LoVo (cell line): ENCODE measurements at regions not wholly inside any gene's neighbourhood (a gene's known extent, or its start where the extent isn't known, plus 50 kb on each side); places are given as distances from the start of the nearest gene placed in this dataset.

Experiments used
- DNase-seq: peaks from one replicate; pipeline ENCODE4 v3.0.0-alpha.2; 2016; ENCODE audit warnings: low spot score

DNA sequence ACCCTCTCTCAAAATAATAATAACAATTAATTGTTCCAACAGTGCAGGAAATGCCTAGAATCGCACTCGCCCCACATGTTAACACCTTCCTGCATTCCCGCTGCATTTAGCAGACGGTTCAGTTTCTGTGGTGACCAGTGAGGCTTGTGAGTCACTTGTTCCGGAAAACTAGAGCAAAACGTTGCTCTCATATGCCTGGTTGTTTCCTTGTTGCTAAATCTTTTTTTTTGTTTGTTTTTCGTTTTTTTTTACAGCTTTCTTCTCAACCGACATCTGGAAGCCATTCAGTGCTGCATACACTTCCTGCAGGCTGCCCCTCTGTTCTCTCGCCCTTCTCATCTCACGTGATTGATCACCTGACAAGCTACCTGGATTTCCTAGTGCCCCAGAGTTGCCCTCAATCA, 56.9 kb upstream of the TMPRSS2 start:
- peak; percentile 51 for DNase-seq

DNA sequence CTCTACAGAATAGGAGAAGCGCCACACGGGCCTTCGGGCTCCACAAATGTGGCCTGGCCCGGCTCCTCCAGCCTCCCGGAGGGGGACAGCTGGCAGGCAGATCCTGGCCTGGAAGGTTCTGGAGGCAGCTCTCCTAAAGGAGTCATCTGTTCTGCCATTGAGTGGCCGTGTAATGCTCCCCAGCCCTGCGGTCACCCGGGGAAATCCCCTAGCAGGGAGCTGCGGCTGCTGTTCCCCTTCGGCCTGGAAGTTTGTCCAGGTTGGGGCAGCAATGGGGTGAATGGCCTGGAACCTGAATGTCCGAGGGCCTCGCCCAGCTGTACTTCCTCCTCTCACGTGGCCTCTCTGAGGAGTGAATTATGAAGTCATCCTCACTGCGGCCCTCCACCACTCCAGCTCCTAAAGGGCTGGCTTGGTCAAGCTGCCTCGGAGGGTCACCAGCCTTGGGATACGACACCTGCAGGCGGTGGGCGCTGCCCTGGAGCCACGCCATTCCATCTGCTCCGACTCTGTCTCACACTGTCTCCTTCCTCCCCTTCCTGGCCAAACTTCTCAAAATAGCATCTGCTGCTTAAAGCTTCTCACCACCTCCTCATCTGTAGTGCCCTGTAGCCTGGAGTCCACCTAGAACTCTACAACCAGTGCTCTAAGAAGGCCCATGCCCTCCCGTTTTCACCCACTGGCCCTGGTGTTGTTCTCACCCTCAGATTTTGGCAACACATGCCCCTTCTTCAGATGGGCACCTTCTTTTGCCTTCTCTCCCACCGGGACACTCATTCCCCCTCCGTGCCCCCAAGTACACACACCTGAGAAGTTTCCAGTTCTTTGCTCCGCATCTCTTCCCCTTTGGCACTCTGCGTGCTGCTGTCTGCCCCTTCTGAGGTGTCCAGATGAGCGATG, 54.4 kb upstream of the TMPRSS2 start:
- no peak for DNase-seq

DNA sequence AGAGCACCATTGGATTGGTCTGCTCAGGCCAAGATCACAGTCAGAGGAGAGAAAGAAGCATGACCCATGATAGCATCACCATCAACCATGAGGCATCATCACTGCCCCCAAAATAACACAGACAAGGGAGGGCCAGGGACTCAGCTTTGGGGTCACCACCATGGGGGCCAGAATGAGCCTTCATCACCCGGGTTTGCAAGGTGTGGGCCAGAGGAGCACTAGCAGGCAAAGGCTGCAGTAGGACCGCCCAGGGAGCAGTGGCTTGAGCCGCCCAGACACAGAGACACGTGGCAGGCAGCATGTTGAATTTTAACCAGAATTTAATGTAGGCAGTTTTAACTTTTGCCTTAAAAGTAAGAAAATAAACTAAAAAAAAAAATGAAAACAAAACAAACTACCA, 53.7 kb upstream of the TMPRSS2 start:
- no peak for DNase-seq

DNA sequence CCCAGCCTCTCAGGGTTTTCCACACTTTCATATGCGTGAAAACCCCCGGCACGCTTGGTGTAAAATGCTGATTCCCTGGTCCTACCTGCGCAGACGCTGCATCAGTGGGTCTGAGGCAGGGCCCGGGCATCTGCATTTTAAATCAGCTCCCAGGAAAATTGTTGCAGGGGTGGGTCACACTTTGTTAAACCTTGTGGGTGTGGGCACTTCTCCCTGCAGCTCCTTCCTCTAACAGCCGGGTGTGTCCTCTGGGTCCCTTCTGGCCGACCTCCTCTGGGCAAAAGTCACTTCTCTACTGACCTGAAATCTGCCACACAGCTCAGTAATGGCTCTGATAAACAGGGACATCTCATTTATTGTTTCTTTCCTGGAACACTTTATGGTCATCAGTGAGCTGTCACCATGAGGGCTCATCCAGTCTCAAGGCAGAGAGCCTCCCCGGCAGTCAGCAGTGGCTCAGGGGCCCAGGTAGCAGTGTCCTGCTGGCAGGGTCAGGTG, 52.8 kb upstream of the TMPRSS2 start:
- DNase-seq = peak; percentile 33

DNA sequence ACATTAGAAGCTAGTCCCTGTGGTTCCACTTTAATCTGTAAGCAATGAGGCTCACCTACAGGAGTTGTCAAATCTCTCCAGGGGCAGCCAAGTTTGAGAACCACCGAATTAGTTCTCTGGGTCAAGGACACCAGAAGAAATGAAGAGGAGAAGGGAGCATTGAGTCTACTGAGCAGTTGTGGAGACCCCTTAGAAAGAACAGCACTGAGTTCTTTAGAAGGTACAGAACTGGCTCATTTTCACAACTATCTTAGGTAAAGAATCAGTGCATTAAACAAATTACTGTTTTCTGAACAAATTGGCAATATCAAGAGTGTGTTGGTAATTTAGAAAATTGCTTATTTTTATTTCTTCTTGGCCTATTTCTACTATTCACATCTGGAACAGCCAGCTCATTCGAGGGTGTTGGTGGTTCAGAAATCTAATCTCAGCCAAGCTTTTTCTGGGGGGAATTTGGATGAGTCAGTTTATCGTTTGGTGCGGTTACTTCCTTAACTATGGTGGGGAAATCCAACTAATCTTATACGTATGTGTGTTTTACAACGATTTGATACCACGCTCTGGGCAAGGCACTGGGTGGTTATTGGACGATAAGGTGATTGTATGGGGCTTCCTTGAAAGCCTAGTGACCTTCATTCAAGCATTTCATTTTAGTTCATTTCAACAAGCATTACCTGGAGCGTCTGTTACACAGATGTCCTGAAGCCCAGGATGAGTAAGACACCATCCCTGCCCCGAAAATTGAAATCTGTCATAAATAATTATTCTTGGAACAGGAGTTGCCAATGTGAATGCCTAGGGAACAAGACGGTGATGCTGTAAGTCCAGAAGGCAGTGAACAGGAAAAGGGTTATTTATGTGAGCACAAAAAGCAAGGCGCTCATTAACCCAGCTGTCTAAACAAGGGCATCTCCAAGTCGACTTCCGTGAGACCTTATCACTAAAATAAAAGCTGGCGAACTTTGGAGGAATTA, 52.0 kb upstream of the TMPRSS2 start:
- peak; percentile 31 for DNase-seq

DNA sequence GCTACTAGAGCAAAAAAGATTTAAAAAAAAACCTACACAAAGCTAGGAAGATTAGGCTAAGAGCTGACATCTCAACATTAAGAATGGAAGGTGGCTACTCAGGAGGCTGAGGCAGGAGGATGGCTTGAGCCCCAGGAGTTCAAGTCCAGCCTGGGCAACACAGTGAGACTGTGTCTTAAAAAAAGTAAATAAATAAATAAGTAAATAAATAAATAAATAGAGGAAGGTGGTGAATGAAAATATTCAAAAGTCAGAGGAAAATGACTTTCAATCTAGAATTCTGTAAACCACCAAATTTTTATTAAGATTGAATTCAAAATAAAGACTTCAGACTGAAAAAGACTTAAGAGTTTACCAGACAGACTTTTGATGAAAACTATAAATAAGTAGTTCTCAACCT, 50.9 kb upstream of the TMPRSS2 start:
- DNase-seq = no peak

DNA sequence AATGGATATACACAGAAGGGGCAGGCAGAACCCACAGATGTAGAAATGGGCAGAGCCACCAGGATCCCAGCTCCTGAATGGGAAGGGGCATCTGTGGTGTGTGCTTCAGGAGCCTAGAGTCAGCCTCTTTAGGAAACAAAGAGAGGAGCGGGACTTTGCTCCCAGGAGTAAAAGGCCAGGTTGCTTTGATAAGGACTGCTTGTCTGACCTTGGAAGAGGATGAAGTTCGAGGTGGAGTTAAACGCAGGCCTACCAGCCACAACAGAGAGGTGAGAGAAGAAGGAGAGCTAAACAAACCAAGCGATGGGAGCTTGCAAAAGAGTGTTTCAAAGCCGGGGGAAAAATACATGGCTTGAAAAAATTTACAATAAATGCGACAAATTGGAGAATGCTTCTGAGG, 49.9 kb upstream of the TMPRSS2 start:
- no peak for DNase-seq
